Brain microvascular endothelial cell (primary cell): ENCODE measurements at regions not wholly inside any gene's neighbourhood (a gene's known extent, or its start where the extent isn't known, plus 50 kb on each side); places are given as distances from the start of the nearest gene placed in this dataset.

Experiments
- DNase-seq: peaks from one replicate; pipeline ENCODE4 v3.0.0-alpha.2; 2020
- H3K27ac ChIP-seq: fragments of 250-450 bp; sonication (Bioruptor Pico); 2 replicates; pipeline ENCODE4 v1.5.1; 2020; ENCODE audit warnings: mild to moderate bottlenecking, moderate library complexity
- H3K27me3 ChIP-seq: fragments of 250-450 bp; sonication (Bioruptor Pico); replicated peaks from 2 replicates; pipeline ENCODE4 v1.5.1; 2020; ENCODE audit warnings: mild to moderate bottlenecking
- H3K36me3 ChIP-seq: fragments of 250-450 bp; sonication (Bioruptor Pico); replicated peaks from 2 replicates; pipeline ENCODE4 v1.5.1; 2020; ENCODE audit warnings: mild to moderate bottlenecking
- H3K4me3 ChIP-seq: 2 replicates; pipeline ENCODE4 v1.5.1; 2011; ENCODE audit warnings: low read depth, mild to moderate bottlenecking, control low read depth, low read length, moderate library complexity
- CTCF ChIP-seq: IDR thresholded peaks from 2 replicates; pipeline ENCODE4 v1.5.1; 2011; ENCODE audit warnings: low read depth, mild to moderate bottlenecking, moderate library complexity, low read length, control low read depth, inconsistent platforms; ENCODE audit errors: missing control alignments
- in situ Hi-C: cut with HindIII; loops from 2 replicates; pipeline ENCODE4 v1.10.0; 2017; ENCODE audit warnings: low sequenced_read_pairs, low pct_ligation_motif_present

GRCh38 chr2:123961576-123961975 lies 63.5 kb upstream of the CNTNAP5 start:
- in situ Hi-C loops: no loop called here

GRCh38 chr2:123971564-123972318 lies 53.3 kb upstream of the CNTNAP5 start:
- Histone ChIP-seq H3K27me3 (no peaks in the 10 kb centered on the region), H3K27ac (no peak overlapping the region), H3K4me3 (no peak overlapping the region), H3K36me3 (no peaks in the 10 kb centered on the region)
- in situ Hi-C loops: no loop called here
- TF ChIP-seq CTCF: no peak
- DNase-seq: no peak

More at GRCh38 chr2:123961576-123961975, 63.5 kb upstream of the CNTNAP5 start:
- Histone ChIP-seq H3K4me3 (no peak overlapping the region), H3K27me3 (no peaks in the 10 kb centered on the region), H3K27ac (no peak overlapping the region), H3K36me3 (no peaks in the 10 kb centered on the region)
- no peak for TF ChIP-seq CTCF
- no peak for DNase-seq
